HK-2 (cell line): ENCODE measurements at regions not wholly inside any gene's neighbourhood (a gene's known extent, or its start where the extent isn't known, plus 50 kb on each side); places are given as distances from the start of the nearest gene placed in this dataset.
"Not testable (repeated sequence)": the region's sequence is repeated elsewhere in the genome, so short reads cannot be mapped to it uniquely, and the experiment has no call there.

ENCODE experiments used
- DNase-seq: peaks from one replicate; pipeline ENCODE4 v3.0.0-alpha.2; 2018; ENCODE audit not compliant: unreplicated experiment

- DNase-seq, result no peak
These were observed 807.3 kb upstream of the RGS18 start for GRCh38 chr1:191350938-191351337.

GRCh38 chr1:191358724-191359123 lies 799.5 kb upstream of the RGS18 start:
- DNase-seq, result no peak

GRCh38 chr1:191366686-191367085 lies 791.6 kb upstream of the RGS18 start:
- DNase-seq, result no peak

GRCh38 chr1:191368891-191369654 lies 789.2 kb upstream of the RGS18 start:
- no peak for DNase-seq

GRCh38 chr1:191371626-191372025 lies 786.6 kb upstream of the RGS18 start:
- DNase-seq, result no peak

- DNase-seq, result no peak
These were observed 770.0 kb upstream of the RGS18 start for GRCh38 chr1:191388283-191388682.

GRCh38 chr1:191396622-191397021 lies 761.6 kb upstream of the RGS18 start:
- no peak for DNase-seq

- DNase-seq, result no peak
These were observed 759.7 kb upstream of the RGS18 start for GRCh38 chr1:191398551-191398950.

- no peak for DNase-seq
These were observed 752.8 kb upstream of the RGS18 start for GRCh38 chr1:191405417-191405816.

- no peak for DNase-seq
These were observed 743.2 kb upstream of the RGS18 start for GRCh38 chr1:191414981-191415640.

- no peak for DNase-seq
These were observed 738.4 kb upstream of the RGS18 start for GRCh38 chr1:191419842-191420241.

- no peak for DNase-seq
These were observed 730.7 kb upstream of the RGS18 start for GRCh38 chr1:191427593-191427992.

GRCh38 chr1:191432817-191433216 lies 725.4 kb upstream of the RGS18 start:
- no peak for DNase-seq

GRCh38 chr1:191438979-191439378 lies 719.3 kb upstream of the RGS18 start:
- no peak for DNase-seq

- not testable (repeated sequence) for DNase-seq
These were observed 710.0 kb upstream of the RGS18 start for GRCh38 chr1:191448279-191448678.

GRCh38 chr1:191452586-191452985 lies 705.7 kb upstream of the RGS18 start:
- no peak for DNase-seq

- DNase-seq, result no peak
These were observed 704.8 kb upstream of the RGS18 start for GRCh38 chr1:191453487-191453886.

- DNase-seq, result no peak
These were observed 700.4 kb upstream of the RGS18 start for GRCh38 chr1:191457889-191458288.

- DNase-seq, result no peak
These were observed 698.0 kb upstream of the RGS18 start for GRCh38 chr1:191460234-191460633.

- no peak for DNase-seq
These were observed 674.3 kb upstream of the RGS18 start for GRCh38 chr1:191483988-191484387.

GRCh38 chr1:191490303-191490702 lies 668.0 kb upstream of the RGS18 start:
- no peak for DNase-seq

GRCh38 chr1:191495040-191495439 lies 663.2 kb upstream of the RGS18 start:
- no peak for DNase-seq

GRCh38 chr1:191498318-191498717 lies 659.9 kb upstream of the RGS18 start:
- DNase-seq, result no peak

GRCh38 chr1:191498825-191499224 lies 659.4 kb upstream of the RGS18 start:
- no peak for DNase-seq
